ENCODE measurements at regions not wholly inside any gene's neighbourhood (a gene's known extent, or its start where the extent isn't known, plus 50 kb on each side); places are given as distances from the start of the nearest gene placed in this dataset.
"Not testable (repeated sequence)": the region's sequence is repeated elsewhere in the genome, so short reads cannot be mapped to it uniquely, and the experiment has no call there.

GRCh38 chr4:4651811-4652755 lies 110.2 kb upstream of the STX18 start:
- H3K27ac ChIP-seq, result no peak overlapping the region

GRCh38 chr4:4647041-4647440 lies 105.2 kb upstream of the STX18 start:
- H3K27ac ChIP-seq, result no peak overlapping the region
- no peak for TF ChIP-seq CTCF (IDR thresholded peaks at IDR 0.05)
- TF ChIP-seq ZFX (IDR thresholded peaks at IDR 0.05; ENCODE audit: borderline replicate concordance), result no peak

More at GRCh38 chr4:4651811-4652755, 110.2 kb upstream of the STX18 start:
- no peak for TF ChIP-seq ZFX (IDR thresholded peaks at IDR 0.05; ENCODE audit: borderline replicate concordance)
- no peak for TF ChIP-seq CTCF (IDR thresholded peaks at IDR 0.05)

- no peak overlapping the region for H3K27ac ChIP-seq
- no peak for TF ChIP-seq ZFX (IDR thresholded peaks at IDR 0.05; ENCODE audit: borderline replicate concordance)
- no peak for TF ChIP-seq CTCF (IDR thresholded peaks at IDR 0.05)
Observed at GRCh38 chr4:4645743-4646142, 103.9 kb upstream of the STX18 start.

- H3K27ac ChIP-seq, result not testable (repeated sequence)
Observed at GRCh38 chr4:4644277-4644676, 102.4 kb upstream of the STX18 start.

GRCh38 chr4:4643743-4644142 lies 101.9 kb upstream of the STX18 start:
- not testable (repeated sequence) for H3K27ac ChIP-seq

GRCh38 chr4:4643306-4643705 lies 101.5 kb upstream of the STX18 start:
- H3K27ac ChIP-seq, result no peak overlapping the region
- TF ChIP-seq ZFX (IDR thresholded peaks at IDR 0.05; ENCODE audit: borderline replicate concordance) (no peak), CTCF (IDR thresholded peaks at IDR 0.05) (no peak)

GRCh38 chr4:4642496-4643000 lies 100.7 kb upstream of the STX18 start:
- H3K27ac ChIP-seq, result no peak overlapping the region
- TF ChIP-seq CTCF (IDR thresholded peaks at IDR 0.05) (no peak), ZFX (IDR thresholded peaks at IDR 0.05; ENCODE audit: borderline replicate concordance) (no peak)

GRCh38 chr4:4641661-4642495 lies 100.0 kb upstream of the STX18 start:
- TF ChIP-seq CTCF (IDR thresholded peaks at IDR 0.05), result no peak
- TF ChIP-seq ZFX (IDR thresholded peaks at IDR 0.05; ENCODE audit: borderline replicate concordance), result no peak
- H3K27ac ChIP-seq, result no peak overlapping the region
